ENCODE measurements at regions not wholly inside any gene's neighbourhood (a gene's known extent, or its start where the extent isn't known, plus 50 kb on each side); places are given as distances from the start of the nearest gene placed in this dataset.

GRCh38 chr11:25691959-25692358 lies 640.0 kb upstream of the ANO3 start:
- TF ChIP-seq ATF6 (CRISPR knock-in tag; IDR thresholded peaks at IDR 0.05): no peak
- TF ChIP-seq CTCF (IDR thresholded peaks at IDR 0.05): no peak
- TF ChIP-seq KAT7 (CRISPR knock-in tag; IDR thresholded peaks at IDR 0.05; ENCODE audit: borderline replicate concordance): no peak
- no peak for TF ChIP-seq ATF2 (CRISPR knock-in tag; IDR thresholded peaks at IDR 0.05; ENCODE audit: borderline replicate concordance, low read depth)
- TF ChIP-seq FOXP4 (CRISPR knock-in tag; IDR thresholded peaks at IDR 0.05): no peak
